Mesenchymal stem cell (in vitro differentiated cells and primary cell): ENCODE measurements at regions not wholly inside any gene's neighbourhood (a gene's known extent, or its start where the extent isn't known, plus 50 kb on each side); places are given as distances from the start of the nearest gene placed in this dataset.

ENCODE experiments used
- DNase-seq: peaks from one replicate; pipeline ENCODE4 v3.0.0-alpha.2; 2013
- H2AFZ ChIP-seq: one replicate; pipeline ENCODE4 v1.6.1; 2013; ENCODE audit warnings: low read depth, mild to moderate bottlenecking, control low read depth, inconsistent platforms, low read length, moderate library complexity
- H2AK5ac ChIP-seq: 2 replicates; pipeline ENCODE4 v1.6.1; 2013; ENCODE audit warnings: low read length, moderate library complexity, mild to moderate bottlenecking, inconsistent platforms; ENCODE audit not compliant: severe bottlenecking
- H2BK120ac ChIP-seq: one replicate; pipeline ENCODE4 v1.6.1; 2013; ENCODE audit warnings: low read depth, mild to moderate bottlenecking, inconsistent platforms, low read length, moderate library complexity
- H2BK12ac ChIP-seq, 2 experiments: one replicate each; pipeline ENCODE4 v1.6.1; 2013; ENCODE audit warnings: inconsistent platforms in 2 of 2, low read length in 2 of 2, mild to moderate bottlenecking in 2 of 2, moderate library complexity in 2 of 2, control low read depth in 1 of 2
- H2BK15ac ChIP-seq: one replicate; pipeline ENCODE4 v1.6.1; 2013; ENCODE audit warnings: mild to moderate bottlenecking, low read depth, inconsistent platforms; ENCODE audit not compliant: poor library complexity, severe bottlenecking
- H2BK5ac ChIP-seq: 2 replicates; pipeline ENCODE4 v1.6.1; 2013; ENCODE audit warnings: low read depth, mild to moderate bottlenecking, low read length, control low read depth, inconsistent platforms; ENCODE audit not compliant: poor library complexity, severe bottlenecking
- H3K14ac ChIP-seq, 2 experiments: one replicate each; pipeline ENCODE4 v1.6.1; 2013; ENCODE audit warnings: inconsistent platforms in 2 of 2, low read length in 2 of 2, control low read depth in 1 of 2, mild to moderate bottlenecking in 1 of 2, moderate library complexity in 1 of 2
- H3K18ac ChIP-seq, 2 experiments: one replicate each; pipeline ENCODE4 v1.6.1; 2013; ENCODE audit warnings: inconsistent platforms in 2 of 2, low read length in 2 of 2, control low read depth in 1 of 2, low read depth in 1 of 2, mild to moderate bottlenecking in 1 of 2
- H3K23ac ChIP-seq, 2 experiments: one replicate each; pipeline ENCODE4 v1.6.1; 2013; ENCODE audit warnings: inconsistent platforms in 2 of 2, low read length in 2 of 2, mild to moderate bottlenecking in 2 of 2, moderate library complexity in 2 of 2, control low read depth in 1 of 2
- H3K27ac ChIP-seq: 2 replicates; pipeline ENCODE4 v1.5.1; 2013; ENCODE audit warnings: mild to moderate bottlenecking, moderate library complexity, low read length, control low read depth, inconsistent platforms; ENCODE audit not compliant: poor library complexity, severe bottlenecking
- H3K27me3 ChIP-seq, 2 experiments: 2 replicates each; pipeline versions ENCODE4 v1.6.1 to v1.7.0; 2013; ENCODE audit warnings: low read length in 2 of 2, mild to moderate bottlenecking in 2 of 2, moderate library complexity in 2 of 2, control low read depth in 1 of 2, inconsistent platforms in 1 of 2; ENCODE audit not compliant: control insufficient read depth in 1 of 2, insufficient read depth in 1 of 2
- H3K36me3 ChIP-seq, 2 experiments: 2 replicates each; pipeline versions ENCODE4 v1.6.1 to v1.7.0; 2013; ENCODE audit warnings: low read length in 2 of 2, control low read depth in 1 of 2, inconsistent platforms in 1 of 2, low read depth in 1 of 2, mild to moderate bottlenecking in 1 of 2; ENCODE audit not compliant: insufficient read depth in 2 of 2, control insufficient read depth in 1 of 2
- H3K4ac ChIP-seq, 2 experiments: one replicate each; pipeline ENCODE4 v1.6.1; 2013; ENCODE audit warnings: inconsistent platforms in 2 of 2, low read length in 2 of 2, mild to moderate bottlenecking in 2 of 2, moderate library complexity in 2 of 2, control low read depth in 1 of 2, low read depth in 1 of 2
- H3K4me1 ChIP-seq: 2 replicates; pipeline ENCODE4 v1.6.1; 2013; ENCODE audit warnings: low read depth, low read length, control low read depth; ENCODE audit not compliant: control insufficient read depth, insufficient read depth
- H3K4me2 ChIP-seq: 2 replicates; pipeline ENCODE4 v1.6.1; 2013; ENCODE audit warnings: low read length, mild to moderate bottlenecking, inconsistent platforms; ENCODE audit not compliant: poor library complexity, severe bottlenecking
- H3K4me3 ChIP-seq, 2 experiments: 2 replicates each; pipeline versions ENCODE4 v1.5.1 to v1.7.0; 2013; ENCODE audit warnings: low read length in 2 of 2, mild to moderate bottlenecking in 2 of 2, control low read depth in 1 of 2, low read depth in 1 of 2; ENCODE audit not compliant: insufficient read depth in 1 of 2
- H3K79me1 ChIP-seq: replicated peaks from 2 replicates; pipeline ENCODE4 v1.6.1; 2013; ENCODE audit warnings: mild to moderate bottlenecking, control low read depth, low read length, inconsistent platforms; ENCODE audit not compliant: poor library complexity, severe bottlenecking
- H3K9ac ChIP-seq: 2 replicates; pipeline ENCODE4 v1.7.0; 2013; ENCODE audit warnings: mild to moderate bottlenecking, low read length, moderate library complexity
- H3K9me3 ChIP-seq: 2 replicates; pipeline ENCODE4 v1.7.0; 2013; ENCODE audit warnings: mild to moderate bottlenecking, low read length; ENCODE audit not compliant: control insufficient read depth
- H4K8ac ChIP-seq: one replicate; pipeline ENCODE4 v1.6.1; 2013; ENCODE audit warnings: inconsistent platforms, mild to moderate bottlenecking, low read length, moderate library complexity
- H4K91ac ChIP-seq: one replicate; pipeline ENCODE4 v1.6.1; 2013; ENCODE audit warnings: mild to moderate bottlenecking, low read length, inconsistent platforms
- WGBS: methylation state at CpG from one replicate; pipeline ENCODE4 v1.1.7; 2013; ENCODE audit warnings: mixed read lengths; 5-methylcytosine and 5-hydroxymethylcytosine counted together

GRCh38 chr13:31631071-31631470, 108.3 kb upstream of the RXFP2 start:
- H3K27me3 ChIP-seq: no peaks in the 10 kb centered on the region
- no peak overlapping the region for H3K23ac ChIP-seq
- no peak overlapping the region for H2BK15ac ChIP-seq
- no peak overlapping the region for H2BK12ac ChIP-seq
- no peaks in the 10 kb centered on the region for H3K9me3 ChIP-seq
- no peak overlapping the region for H3K27ac ChIP-seq
- DNase-seq: no peak
- no peak overlapping the region for H4K91ac ChIP-seq
- H3K18ac ChIP-seq: no peak overlapping the region
- H3K4me3 ChIP-seq: no peak overlapping the region
- no peaks in the 10 kb centered on the region for H3K36me3 ChIP-seq
- H3K79me1 ChIP-seq: no peaks in the 10 kb centered on the region
- H2AK5ac ChIP-seq: no peak overlapping the region
- H3K4me2 ChIP-seq: no peak overlapping the region
- H2BK120ac ChIP-seq: no peak overlapping the region
- WGBS: 14% methylated on average over 1 of the region's 3 CpGs
- no peak overlapping the region for H2AFZ ChIP-seq
- no peak overlapping the region for H3K14ac ChIP-seq
- H3K4ac ChIP-seq: no peak overlapping the region
- no peak overlapping the region for H3K9ac ChIP-seq
- no peaks in the 10 kb centered on the region for H3K4me1 ChIP-seq
- no peak overlapping the region for H2BK5ac ChIP-seq
- no peak overlapping the region for H4K8ac ChIP-seq

- Histone ChIP-seq H3K18ac (no peak overlapping the region), H3K27ac (no peak overlapping the region), H3K9me3 (peaks cover under 1% of the 10 kb centered on the region), H2BK15ac (no peak overlapping the region), H3K9ac (no peak overlapping the region), H3K79me1 (no peaks in the 10 kb centered on the region), H2BK5ac (no peak overlapping the region), H3K4me1 (no peaks in the 10 kb centered on the region), H3K4me3 (no peak overlapping the region), H2BK12ac (no peak overlapping the region), H3K4ac (no peak overlapping the region), H3K4me2 (no peak overlapping the region), H4K91ac (no peak overlapping the region), H2AFZ (no peak overlapping the region), H2AK5ac (no peak overlapping the region), H3K23ac (no peak overlapping the region), H3K27me3 (no peaks in the 10 kb centered on the region), H4K8ac (no peak overlapping the region), H2BK120ac (no peak overlapping the region), H3K14ac (no peak overlapping the region), H3K36me3 (no peaks in the 10 kb centered on the region)
- no peak for DNase-seq
Observed at GRCh38 chr13:31631746-31632145, 107.6 kb upstream of the RXFP2 start.

DNA sequence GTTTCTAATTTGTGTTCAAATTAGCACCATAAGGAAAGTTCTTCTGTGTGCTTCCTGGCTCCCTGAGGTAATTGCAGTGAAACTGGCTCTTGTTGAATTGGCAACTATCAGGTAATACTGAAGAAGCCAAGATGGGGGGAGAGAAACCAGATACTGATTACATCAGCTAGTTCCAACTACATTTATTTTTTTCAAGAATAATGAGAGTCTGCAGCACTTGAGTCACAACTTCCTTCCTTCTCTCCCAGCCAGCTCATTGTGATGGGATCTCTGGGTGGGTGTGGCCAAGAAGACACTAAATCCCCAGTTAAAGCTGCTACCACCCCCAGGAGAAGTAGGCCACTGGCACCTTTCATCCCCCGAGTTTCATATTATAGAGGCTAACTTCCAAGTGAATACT, 100.7 kb upstream of the RXFP2 start:
- Histone ChIP-seq H3K4me2 (no peak overlapping the region), H3K23ac (no peak overlapping the region), H4K91ac (no peak overlapping the region), H4K8ac (no peak overlapping the region), H2BK5ac (no peak overlapping the region), H2BK15ac (no peak overlapping the region), H3K9me3 (peaks cover 10% of the 10 kb centered on the region), H2BK12ac (no peak overlapping the region), H3K36me3 (no peaks in the 10 kb centered on the region), H3K27ac (no peak overlapping the region), H3K9ac (peak overlapping the region; percentile 75), H3K27me3 (no peaks in the 10 kb centered on the region), H3K4me3 (no peak overlapping the region), H2BK120ac (no peak overlapping the region), H3K18ac (no peak overlapping the region), H3K14ac (no peak overlapping the region), H3K79me1 (no peaks in the 10 kb centered on the region), H3K4me1 (no peaks in the 10 kb centered on the region), H3K4ac (no peak overlapping the region), H2AFZ (no peak overlapping the region), H2AK5ac (no peak overlapping the region)
- WGBS: 29% methylated on average over 1 of the region's 1 CpG
- DNase-seq: peak; percentile 6

DNA sequence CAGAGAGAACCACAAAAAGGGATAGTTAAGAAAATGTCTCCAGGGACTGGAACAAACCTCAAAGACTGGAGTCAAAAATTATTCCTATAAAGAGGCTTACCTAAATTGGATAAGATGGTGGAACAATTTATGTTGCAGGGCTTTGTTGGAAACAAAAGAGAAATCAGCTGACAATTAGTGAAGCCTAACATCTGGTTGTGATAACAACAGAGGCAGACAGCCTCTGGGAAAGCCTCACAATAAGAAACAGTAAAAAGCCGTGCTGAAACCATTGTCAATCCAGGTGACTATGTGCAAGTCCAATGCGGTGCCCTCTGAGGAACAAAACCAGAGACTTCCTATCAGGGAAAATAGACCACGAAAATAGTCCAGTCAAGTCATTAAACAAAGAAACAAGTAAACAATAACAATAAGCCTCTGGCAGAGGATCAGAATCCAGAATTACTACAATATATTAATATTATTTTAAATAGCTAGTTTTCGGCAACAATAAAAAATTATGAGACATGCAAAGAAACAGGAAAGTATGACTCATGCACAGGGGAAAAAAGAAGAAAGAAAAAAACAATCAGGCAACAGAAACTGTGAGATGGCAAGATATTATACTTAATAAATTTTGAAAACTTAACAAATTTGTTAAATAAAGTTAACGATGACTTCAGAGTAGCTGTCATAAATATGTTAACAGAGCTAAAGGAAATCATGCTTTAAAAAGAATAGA, 99.7 kb upstream of the RXFP2 start:
- no peaks in the 10 kb centered on the region for H3K4me1 ChIP-seq
- H4K91ac ChIP-seq: no peak overlapping the region
- WGBS: 84% methylated on average over 3 of the region's 5 CpGs
- no peak overlapping the region for H3K4me3 ChIP-seq
- no peak overlapping the region for H3K23ac ChIP-seq
- H3K27ac ChIP-seq: no peak overlapping the region
- no peak for DNase-seq
- no peak overlapping the region for H4K8ac ChIP-seq
- H2AFZ ChIP-seq: no peak overlapping the region
- no peak overlapping the region for H3K14ac ChIP-seq
- peaks cover 10% of the 10 kb centered on the region for H3K9me3 ChIP-seq
- no peak overlapping the region for H2BK5ac ChIP-seq
- H2AK5ac ChIP-seq: no peak overlapping the region
- no peak overlapping the region for H3K4ac ChIP-seq
- H3K4me2 ChIP-seq: no peak overlapping the region
- no peak overlapping the region for H3K18ac ChIP-seq
- H2BK12ac ChIP-seq: no peak overlapping the region
- no peak overlapping the region for H2BK15ac ChIP-seq
- H3K36me3 ChIP-seq: no peaks in the 10 kb centered on the region
- peak overlapping the region; percentile 75 for H3K9ac ChIP-seq
- no peaks in the 10 kb centered on the region for H3K79me1 ChIP-seq
- no peak overlapping the region for H2BK120ac ChIP-seq
- no peaks in the 10 kb centered on the region for H3K27me3 ChIP-seq
